ENCODE measurements at regions not wholly inside any gene's neighbourhood (a gene's known extent, or its start where the extent isn't known, plus 50 kb on each side); places are given as distances from the start of the nearest gene placed in this dataset.

DNA sequence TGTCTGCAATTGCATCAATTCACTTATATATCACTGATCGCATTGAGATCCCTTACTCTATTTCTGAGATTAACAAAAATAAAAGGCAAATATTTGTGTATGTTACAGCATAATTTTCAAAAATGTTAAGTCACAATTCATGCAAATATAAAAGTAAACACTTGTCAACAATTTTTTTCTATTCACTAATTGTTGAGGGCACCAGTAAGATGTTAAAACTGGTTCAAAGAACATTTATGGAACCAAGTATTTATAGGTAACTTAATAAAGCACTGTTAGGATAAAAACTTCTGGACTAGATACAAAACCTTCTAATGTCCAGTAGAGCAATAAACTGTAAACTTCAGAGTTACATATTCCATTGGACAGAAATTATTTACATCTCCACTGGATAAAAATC lies 586.1 kb upstream of the AUTS2 start:
- H3K4me3 Mint-ChIP-seq: no peak overlapping the region

DNA sequence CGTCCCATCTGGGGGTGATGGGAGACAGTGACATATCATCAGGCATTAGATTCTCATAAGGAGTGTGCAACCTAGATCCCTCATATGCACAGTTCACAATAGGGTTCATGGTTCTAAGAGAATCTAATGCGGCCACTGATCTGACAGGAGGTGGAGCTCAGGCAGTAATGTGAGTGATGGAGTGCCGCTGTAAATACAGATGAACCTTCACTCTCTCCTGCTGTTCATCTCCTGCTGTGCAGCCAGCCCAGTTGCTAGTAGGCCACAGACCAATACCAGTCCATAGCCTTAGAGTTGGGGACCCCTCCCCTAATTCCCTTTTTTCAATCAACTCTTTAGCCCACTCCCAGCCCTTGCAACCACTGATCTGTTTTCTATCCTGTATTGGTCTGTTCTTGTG lies 581.1 kb upstream of the AUTS2 start:
- Mint-ChIP-seq H3K27ac (no peak overlapping the region), H3K27me3 (ENCODE audit: insufficient read depth) (no peaks in the 10 kb centered on the region)

More for the DNA sequence above, 586.1 kb upstream of the AUTS2 start:
- Mint-ChIP-seq H3K4me1 (ENCODE audit: low read depth) (no peaks in the 10 kb centered on the region), H3K36me3 (ENCODE audit: low read depth) (no peaks in the 10 kb centered on the region), H3K27ac (no peak overlapping the region), H3K27me3 (ENCODE audit: insufficient read depth) (no peaks in the 10 kb centered on the region), H3K9me3 (peaks cover 30% of the 10 kb centered on the region)
- intact Hi-C loops (cut with micrococcal nuclease): no loop called here
- no peak for DNase-seq (ENCODE audit: low spot score)

DNA sequence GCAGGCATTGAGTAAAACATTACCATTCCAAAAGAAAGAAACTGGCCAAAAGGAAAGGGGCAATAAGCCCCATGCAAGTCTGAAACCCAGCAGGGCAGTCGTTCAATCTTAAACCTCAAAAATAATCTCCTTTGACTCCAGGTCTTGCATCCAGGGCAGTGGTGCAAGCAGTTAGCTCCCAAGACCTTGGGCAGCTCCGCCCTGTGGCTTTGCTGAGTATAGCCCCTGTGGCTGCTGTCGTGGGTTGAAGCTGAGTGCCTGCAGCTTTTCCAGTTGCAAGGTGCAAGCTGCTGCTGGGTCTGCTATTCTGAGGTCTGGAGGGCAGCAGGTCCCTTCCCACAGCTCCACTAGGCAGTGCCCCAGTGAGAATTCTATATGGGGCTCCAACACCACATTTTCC lies 580.1 kb upstream of the AUTS2 start:
- Mint-ChIP-seq H3K36me3 (ENCODE audit: low read depth) (no peaks in the 10 kb centered on the region), H3K27me3 (ENCODE audit: insufficient read depth) (no peaks in the 10 kb centered on the region), H3K27ac (no peak overlapping the region), H3K4me3 (no peak overlapping the region), H3K4me1 (ENCODE audit: low read depth) (no peaks in the 10 kb centered on the region), H3K9me3 (peaks cover 40% of the 10 kb centered on the region)
- intact Hi-C loops (cut with micrococcal nuclease): no loop called here
- no peak for DNase-seq (ENCODE audit: low spot score)

More for the DNA sequence above, 581.1 kb upstream of the AUTS2 start:
- DNase-seq (ENCODE audit: low spot score): no peak
- peaks cover 44% of the 10 kb centered on the region for H3K9me3 Mint-ChIP-seq
- no peaks in the 10 kb centered on the region for H3K4me1 Mint-ChIP-seq (ENCODE audit: low read depth)
- no peaks in the 10 kb centered on the region for H3K36me3 Mint-ChIP-seq (ENCODE audit: low read depth)
- no peak overlapping the region for H3K4me3 Mint-ChIP-seq
- intact Hi-C loops (cut with micrococcal nuclease): no loop called here

GRCh38 chr7:69019437-69019836 lies 578.8 kb upstream of the AUTS2 start:
- no peak for DNase-seq (ENCODE audit: low spot score)
- intact Hi-C loops (cut with micrococcal nuclease): no loop called here
- no peaks in the 10 kb centered on the region for H3K27me3 Mint-ChIP-seq (ENCODE audit: insufficient read depth)
- no peaks in the 10 kb centered on the region for H3K4me1 Mint-ChIP-seq (ENCODE audit: low read depth)
- H3K4me3 Mint-ChIP-seq: no peak overlapping the region
- H3K27ac Mint-ChIP-seq: no peak overlapping the region
- peaks cover 40% of the 10 kb centered on the region for H3K9me3 Mint-ChIP-seq
- no peaks in the 10 kb centered on the region for H3K36me3 Mint-ChIP-seq (ENCODE audit: low read depth)

DNA sequence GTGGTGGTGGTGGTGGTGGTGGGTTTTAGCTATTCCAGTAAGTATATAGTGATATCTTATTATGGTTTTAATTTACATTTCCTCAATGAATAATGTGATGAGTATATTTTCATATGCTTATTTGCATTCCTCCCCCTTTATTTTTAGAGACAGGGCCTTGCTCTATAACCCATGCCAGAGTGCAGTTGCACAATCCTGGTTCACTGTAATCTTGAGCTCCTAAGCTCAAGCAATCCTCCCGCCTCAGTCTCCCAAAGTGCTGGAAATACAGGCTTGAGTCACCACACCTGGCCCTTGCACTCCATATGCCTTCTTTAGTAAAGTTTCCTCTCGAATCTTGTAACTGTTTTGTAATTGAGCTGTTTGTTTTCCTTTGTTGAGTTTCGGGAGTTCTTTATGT lies 577.7 kb upstream of the AUTS2 start:
- Mint-ChIP-seq H3K27ac (no peak overlapping the region), H3K4me3 (no peak overlapping the region), H3K4me1 (ENCODE audit: low read depth) (no peaks in the 10 kb centered on the region), H3K9me3 (peaks cover 35% of the 10 kb centered on the region), H3K36me3 (ENCODE audit: low read depth) (no peaks in the 10 kb centered on the region), H3K27me3 (ENCODE audit: insufficient read depth) (no peaks in the 10 kb centered on the region)
- no peak for DNase-seq (ENCODE audit: low spot score)
- intact Hi-C loops (cut with micrococcal nuclease): no loop called here

DNA sequence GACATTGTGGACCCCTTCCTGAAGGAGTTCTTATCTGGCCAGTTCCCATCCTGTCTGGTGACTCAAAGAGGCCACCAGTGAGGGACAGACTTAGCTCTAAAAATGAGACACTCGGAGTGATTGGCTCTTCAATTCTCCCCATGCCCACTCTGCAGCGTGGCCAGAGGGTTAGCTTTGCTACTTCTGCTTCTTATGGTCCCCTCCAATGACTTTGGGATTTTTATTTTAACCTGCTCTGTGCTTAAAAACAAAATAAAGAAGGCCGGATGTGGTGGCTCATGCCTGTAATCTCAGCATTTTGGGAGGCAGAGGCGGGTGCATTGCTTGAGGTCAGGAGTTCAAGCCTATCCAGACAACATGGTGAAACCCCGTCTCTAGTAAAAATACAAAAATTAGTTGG lies 573.0 kb upstream of the AUTS2 start:
- H3K36me3 Mint-ChIP-seq (ENCODE audit: low read depth): no peaks in the 10 kb centered on the region
- intact Hi-C loops (cut with micrococcal nuclease): no loop called here
- H3K4me1 Mint-ChIP-seq (ENCODE audit: low read depth): no peaks in the 10 kb centered on the region
- H3K27me3 Mint-ChIP-seq (ENCODE audit: insufficient read depth): no peaks in the 10 kb centered on the region
- DNase-seq (ENCODE audit: low spot score): no peak
- no peak overlapping the region for H3K27ac Mint-ChIP-seq
- peaks cover 22% of the 10 kb centered on the region for H3K9me3 Mint-ChIP-seq
- H3K4me3 Mint-ChIP-seq: no peak overlapping the region

DNA sequence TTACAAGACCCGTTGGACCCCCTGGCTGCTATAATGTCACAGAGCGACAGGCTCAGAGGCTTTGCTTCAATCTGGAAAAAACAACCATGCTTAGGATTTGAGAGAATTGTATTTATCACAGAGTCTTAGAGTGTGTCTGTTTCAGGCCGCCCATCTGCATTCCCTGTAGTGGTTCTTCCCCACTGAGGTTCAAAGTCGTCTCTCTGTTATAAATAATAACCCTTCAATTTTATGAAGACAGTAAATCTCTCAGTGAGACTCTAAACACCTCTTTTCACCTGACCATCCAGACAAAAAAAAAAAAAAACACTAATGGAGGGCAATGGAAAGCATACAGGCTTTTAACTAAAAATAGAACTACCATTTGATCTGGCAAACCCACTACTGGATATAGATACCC lies 565.4 kb upstream of the AUTS2 start:
- Mint-ChIP-seq H3K4me1 (ENCODE audit: low read depth) (no peaks in the 10 kb centered on the region), H3K27me3 (ENCODE audit: insufficient read depth) (no peaks in the 10 kb centered on the region), H3K4me3 (no peak overlapping the region), H3K27ac (no peak overlapping the region), H3K9me3 (peaks cover 25% of the 10 kb centered on the region), H3K36me3 (ENCODE audit: low read depth) (no peaks in the 10 kb centered on the region)
- intact Hi-C loops (cut with micrococcal nuclease): no loop called here
- no peak for DNase-seq (ENCODE audit: low spot score)

DNA sequence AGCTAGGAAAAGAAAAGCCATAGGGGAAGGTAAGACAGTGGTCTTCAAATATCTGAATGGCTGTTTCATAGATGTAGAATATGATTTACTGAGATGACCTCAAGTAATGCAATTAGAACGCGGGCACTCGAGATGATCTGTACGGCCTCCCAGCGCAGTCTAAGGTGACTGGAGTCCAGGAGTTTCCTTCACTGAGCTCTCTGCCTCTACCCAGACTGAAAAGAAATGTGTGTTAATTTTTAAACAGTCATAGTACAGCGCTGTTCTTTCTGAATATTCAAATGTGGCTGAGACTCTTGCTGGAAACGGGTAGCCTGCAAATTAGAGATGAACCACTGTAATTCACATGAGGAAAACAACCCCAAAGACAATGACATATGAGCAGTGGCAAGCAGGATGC lies 562.4 kb upstream of the AUTS2 start:
- Mint-ChIP-seq H3K27ac (no peak overlapping the region), H3K4me3 (no peak overlapping the region), H3K27me3 (ENCODE audit: insufficient read depth) (no peaks in the 10 kb centered on the region), H3K36me3 (ENCODE audit: low read depth) (no peaks in the 10 kb centered on the region), H3K4me1 (ENCODE audit: low read depth) (no peaks in the 10 kb centered on the region), H3K9me3 (peaks cover 33% of the 10 kb centered on the region)
- no peak for DNase-seq (ENCODE audit: low spot score)
- intact Hi-C loops (cut with micrococcal nuclease): no loop called here

DNA sequence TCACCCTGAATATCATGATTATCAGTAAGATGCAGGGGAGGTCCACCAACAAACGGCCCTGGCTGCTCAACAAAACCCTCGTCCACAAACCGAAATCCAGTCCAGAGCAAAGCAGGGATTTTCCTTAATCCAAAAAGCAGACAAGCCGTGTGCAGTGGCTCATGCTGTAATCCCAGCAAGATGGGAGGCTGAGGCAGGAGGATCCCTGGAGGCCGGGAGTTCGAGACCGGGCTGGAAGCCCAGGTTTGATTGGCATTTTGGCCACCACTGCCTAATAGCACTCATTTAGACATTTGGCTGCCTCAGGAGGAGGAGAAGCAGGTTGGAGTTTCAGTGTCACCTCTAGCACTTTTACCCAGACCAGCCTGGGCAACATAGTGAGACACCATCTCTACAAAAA lies 562.0 kb upstream of the AUTS2 start:
- Mint-ChIP-seq H3K27ac (no peak overlapping the region), H3K4me3 (no peak overlapping the region), H3K36me3 (ENCODE audit: low read depth) (no peaks in the 10 kb centered on the region), H3K9me3 (peaks cover 33% of the 10 kb centered on the region), H3K4me1 (ENCODE audit: low read depth) (no peaks in the 10 kb centered on the region), H3K27me3 (ENCODE audit: insufficient read depth) (no peaks in the 10 kb centered on the region)
- no peak for DNase-seq (ENCODE audit: low spot score)
- intact Hi-C loops (cut with micrococcal nuclease): no loop called here

- H3K27ac Mint-ChIP-seq: no peak overlapping the region
- no peaks in the 10 kb centered on the region for H3K4me1 Mint-ChIP-seq (ENCODE audit: low read depth)
Measured at GRCh38 chr7:69038915-69039314, 559.4 kb upstream of the AUTS2 start.

GRCh38 chr7:69042138-69042537 lies 556.1 kb upstream of the AUTS2 start:
- Mint-ChIP-seq H3K36me3 (ENCODE audit: low read depth) (no peaks in the 10 kb centered on the region), H3K4me1 (ENCODE audit: low read depth) (no peaks in the 10 kb centered on the region), H3K9me3 (peaks cover 33% of the 10 kb centered on the region), H3K27me3 (ENCODE audit: insufficient read depth) (no peaks in the 10 kb centered on the region), H3K27ac (no peak overlapping the region), H3K4me3 (no peak overlapping the region)
- intact Hi-C loops (cut with micrococcal nuclease): no loop called here
- DNase-seq (ENCODE audit: low spot score): no peak

More at GRCh38 chr7:69038915-69039314, 559.4 kb upstream of the AUTS2 start:
- no peaks in the 10 kb centered on the region for H3K36me3 Mint-ChIP-seq (ENCODE audit: low read depth)
- no peak for DNase-seq (ENCODE audit: low spot score)
- H3K27me3 Mint-ChIP-seq (ENCODE audit: insufficient read depth): no peaks in the 10 kb centered on the region
- intact Hi-C loops (cut with micrococcal nuclease): no loop called here
- no peak overlapping the region for H3K4me3 Mint-ChIP-seq
- peaks cover 31% of the 10 kb centered on the region for H3K9me3 Mint-ChIP-seq

DNA sequence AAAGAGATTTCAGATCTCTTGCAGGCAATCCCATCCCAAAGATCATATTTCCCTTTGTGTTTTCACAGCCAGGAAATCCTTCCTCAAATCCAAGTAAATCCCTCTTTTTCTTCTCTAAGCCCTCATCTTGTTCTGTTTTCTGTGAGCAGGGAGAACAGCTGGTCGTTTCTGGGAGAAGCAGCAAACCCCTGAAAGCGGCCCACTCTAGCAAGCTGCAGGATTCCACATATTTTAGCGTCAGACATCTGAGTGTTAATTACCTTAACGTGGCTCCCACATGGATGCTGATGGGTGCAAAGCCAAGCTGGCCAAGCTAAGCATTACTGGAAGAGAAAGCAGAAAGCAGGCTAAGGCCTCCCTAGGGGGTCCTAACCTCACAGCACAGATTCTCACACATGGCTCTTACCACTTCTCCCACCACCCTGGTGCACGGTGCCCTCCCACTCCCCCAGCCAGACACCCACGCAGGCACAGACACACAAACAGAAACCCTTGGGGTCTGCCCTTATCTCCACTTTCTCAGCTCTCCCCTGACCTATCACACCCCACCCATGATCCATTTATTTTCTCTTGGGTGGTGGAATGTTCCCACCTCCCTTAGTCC lies 551.0 kb upstream of the AUTS2 start:
- no peaks in the 10 kb centered on the region for H3K4me1 Mint-ChIP-seq (ENCODE audit: low read depth)

DNA sequence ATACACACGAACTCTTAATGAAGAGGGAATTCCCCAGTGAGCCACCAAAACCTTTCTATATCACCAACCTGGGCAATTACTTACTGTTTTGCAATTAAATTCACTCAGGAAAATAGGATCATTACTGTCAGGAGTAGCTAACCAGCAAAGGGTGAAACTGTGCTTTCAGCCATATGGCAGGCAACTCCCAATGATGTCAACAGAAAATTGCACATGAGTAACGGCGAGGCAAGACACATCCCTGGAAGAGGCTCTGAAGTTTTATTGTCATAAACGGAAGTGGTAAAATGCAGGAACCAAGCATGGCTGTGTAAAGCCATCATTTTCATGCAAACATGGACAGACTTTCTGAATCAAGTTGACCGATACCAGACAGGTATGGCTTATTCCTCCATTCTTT lies 548.9 kb upstream of the AUTS2 start:
- DNase-seq (ENCODE audit: low spot score): no peak
- no peaks in the 10 kb centered on the region for H3K4me1 Mint-ChIP-seq (ENCODE audit: low read depth)
- no peak overlapping the region for H3K27ac Mint-ChIP-seq
- H3K9me3 Mint-ChIP-seq: peaks cover 46% of the 10 kb centered on the region
- H3K4me3 Mint-ChIP-seq: no peak overlapping the region
- H3K27me3 Mint-ChIP-seq (ENCODE audit: insufficient read depth): no peaks in the 10 kb centered on the region
- intact Hi-C loops (cut with micrococcal nuclease): no loop called here
- no peaks in the 10 kb centered on the region for H3K36me3 Mint-ChIP-seq (ENCODE audit: low read depth)

More for the DNA sequence above, 551.0 kb upstream of the AUTS2 start:
- DNase-seq (ENCODE audit: low spot score): no peak
- H3K27me3 Mint-ChIP-seq (ENCODE audit: insufficient read depth): no peaks in the 10 kb centered on the region
- intact Hi-C loops (cut with micrococcal nuclease): no loop called here
- no peaks in the 10 kb centered on the region for H3K36me3 Mint-ChIP-seq (ENCODE audit: low read depth)
- no peak overlapping the region for H3K27ac Mint-ChIP-seq
- no peak overlapping the region for H3K4me3 Mint-ChIP-seq
- peaks cover 42% of the 10 kb centered on the region for H3K9me3 Mint-ChIP-seq

- Mint-ChIP-seq H3K36me3 (ENCODE audit: low read depth) (no peaks in the 10 kb centered on the region), H3K4me3 (no peak overlapping the region), H3K27me3 (ENCODE audit: insufficient read depth) (no peaks in the 10 kb centered on the region), H3K4me1 (ENCODE audit: low read depth) (no peaks in the 10 kb centered on the region), H3K27ac (no peak overlapping the region), H3K9me3 (peaks cover 40% of the 10 kb centered on the region)
- no peak for DNase-seq (ENCODE audit: low spot score)
- intact Hi-C loops (cut with micrococcal nuclease): no loop called here
Measured at GRCh38 chr7:69052447-69052846, 545.8 kb upstream of the AUTS2 start.

Measured in activated T-helper 1 cell treated with anti-CD3 and anti-CD28 coated beads, Interleukin-12 subunit alpha, Interleukin-12 subunit beta, Interleukin-2, Interleukin-4 antibody, amounts not matched to agents 30 ng/mL and 10 ng/mL and 1 ng/mL, durations not matched to agents 14 hours and 24 hours and 36 hours (primary cell).